Thymus (tissue), 11 donors: ENCODE measurements at regions not wholly inside any gene's neighbourhood (a gene's known extent, or its start where the extent isn't known, plus 50 kb on each side); places are given as distances from the start of the nearest gene placed in this dataset.

ENCODE experiments used
- DNase-seq, 9 donors: peaks; one replicate each; pipeline ENCODE4 v3.0.0-alpha.2; 2013; ENCODE audit warnings: low spot score in 9 of 9, low read depth in 6 of 9, missing footprints in 1 of 9
- H3K27ac ChIP-seq, 2 donors: one replicate each; pipeline ENCODE4 v1.5.1; 2013; ENCODE audit warnings: control low read depth in 1 of 2, low read depth in 1 of 2, low read length in 1 of 2, mild to moderate bottlenecking in 1 of 2, moderate library complexity in 1 of 2
- H3K27me3 ChIP-seq, 2 donors: one replicate each; pipeline ENCODE4 v1.5.1; 2013; ENCODE audit warnings: low read length in 1 of 2; ENCODE audit not compliant: control insufficient read depth in 2 of 2, insufficient read depth in 1 of 2
- H3K36me3 ChIP-seq, 2 donors: one replicate each; pipeline ENCODE4 v1.5.1; 2013; ENCODE audit warnings: low read length in 1 of 2, mild to moderate bottlenecking in 1 of 2, moderate library complexity in 1 of 2; ENCODE audit not compliant: control insufficient read depth in 2 of 2, insufficient read depth in 2 of 2
- H3K4me1 ChIP-seq, 2 donors: one replicate each; pipeline ENCODE4 v1.5.1; 2013; ENCODE audit warnings: low read length in 2 of 2; ENCODE audit not compliant: control insufficient read depth in 2 of 2, insufficient read depth in 2 of 2
- H3K4me3 ChIP-seq, 2 donors: one replicate each; pipeline ENCODE4 v1.5.1; 2013; ENCODE audit warnings: low read length in 2 of 2, control low read depth in 1 of 2, mild to moderate bottlenecking in 1 of 2
- H3K9me3 ChIP-seq, 2 donors: one replicate each; pipeline ENCODE4 v1.5.1; 2013; ENCODE audit warnings: low read length in 1 of 2, mild to moderate bottlenecking in 1 of 2; ENCODE audit not compliant: control insufficient read depth in 2 of 2, insufficient read depth in 1 of 2
- WGBS: extraction: QIAGEN DNeasy Blood & Tissue Kit; methylation state at CpG from one replicate; pipeline ENCODE4 v1.1.7; 2013; 5-methylcytosine and 5-hydroxymethylcytosine counted together
- donor health status: healthy.

GRCh38 chr2:45272549-45273265, 263.5 kb upstream of the SIX2 start:
- no peak overlapping the region for H3K27ac ChIP-seq

GRCh38 chr2:45269149-45269793, 260.0 kb upstream of the SIX2 start:
- no peaks in the 10 kb centered on the region for H3K36me3 ChIP-seq
- 93% methylated on average over 7 of the region's 7 CpGs for WGBS
- peaks cover 0 to 19% of the 10 kb centered on the region in 2 donors for H3K4me1 ChIP-seq
- H3K9me3 ChIP-seq: peaks cover 0 to 1% of the 10 kb centered on the region in 2 donors
- no peak overlapping the region for H3K27ac ChIP-seq
- no peak for DNase-seq
- H3K27me3 ChIP-seq: peaks cover 0 to 35% of the 10 kb centered on the region in 2 donors
- no peak overlapping the region for H3K4me3 ChIP-seq

More at GRCh38 chr2:45272549-45273265, 263.5 kb upstream of the SIX2 start:
- Histone ChIP-seq H3K36me3 (no peaks in the 10 kb centered on the region), H3K4me3 (no peak overlapping the region), H3K27me3 (peaks cover 0 to 40% of the 10 kb centered on the region in 2 donors), H3K4me1 (peaks cover 0 to 16% of the 10 kb centered on the region in 2 donors), H3K9me3 (no peaks in the 10 kb centered on the region)
- peak in 1 of 9 donors; percentile 54 for DNase-seq
- 65% methylated on average over 2 of the region's 2 CpGs for WGBS

- 96% methylated on average over 3 of the region's 3 CpGs for WGBS
- H3K4me3 ChIP-seq: no peak overlapping the region
- DNase-seq: no peak
- H3K9me3 ChIP-seq: peaks cover 0 to 1% of the 10 kb centered on the region in 2 donors
- no peak overlapping the region for H3K27ac ChIP-seq
- peaks cover 0 to 16% of the 10 kb centered on the region in 2 donors for H3K4me1 ChIP-seq
- H3K27me3 ChIP-seq: peaks cover 0 to 32% of the 10 kb centered on the region in 2 donors
- no peaks in the 10 kb centered on the region for H3K36me3 ChIP-seq
Observed at GRCh38 chr2:45268631-45269030, 259.4 kb upstream of the SIX2 start.

GRCh38 chr2:45267062-45267792, 258.0 kb upstream of the SIX2 start:
- 98% methylated on average over 10 of the region's 10 CpGs for WGBS
- Histone ChIP-seq H3K9me3 (peaks cover 0 to 1% of the 10 kb centered on the region in 2 donors), H3K27ac (no peak overlapping the region), H3K4me3 (no peak overlapping the region), H3K27me3 (peaks cover 0 to 29% of the 10 kb centered on the region in 2 donors), H3K36me3 (no peaks in the 10 kb centered on the region), H3K4me1 (peaks cover 0 to 26% of the 10 kb centered on the region in 2 donors)
- DNase-seq: no peak

- WGBS: 97% methylated on average over 4 of the region's 4 CpGs
- no peak for DNase-seq
- no peaks in the 10 kb centered on the region for H3K36me3 ChIP-seq
Observed at GRCh38 chr2:45265336-45265735, 256.1 kb upstream of the SIX2 start.

GRCh38 chr2:45264227-45265225, 255.3 kb upstream of the SIX2 start:
- WGBS: 97% methylated on average over 11 of the region's 11 CpGs
- Histone ChIP-seq H3K4me3 (no peak overlapping the region), H3K9me3 (peaks cover 0 to 1% of the 10 kb centered on the region in 2 donors), H3K4me1 (peaks cover 0 to 46% of the 10 kb centered on the region in 2 donors), H3K27ac (no peak overlapping the region), H3K27me3 (peaks cover 0 to 10% of the 10 kb centered on the region in 2 donors), H3K36me3 (no peaks in the 10 kb centered on the region)
- no peak for DNase-seq

More at GRCh38 chr2:45265336-45265735, 256.1 kb upstream of the SIX2 start:
- Histone ChIP-seq H3K27ac (no peak overlapping the region), H3K27me3 (peaks cover 0 to 13% of the 10 kb centered on the region in 2 donors), H3K4me1 (peaks cover 0 to 39% of the 10 kb centered on the region in 2 donors), H3K9me3 (peaks cover 0 to 1% of the 10 kb centered on the region in 2 donors), H3K4me3 (no peak overlapping the region)

- Histone ChIP-seq H3K36me3 (no peaks in the 10 kb centered on the region), H3K4me1 (peaks cover 0 to 49% of the 10 kb centered on the region in 2 donors), H3K27ac (no peak overlapping the region), H3K27me3 (no peaks in the 10 kb centered on the region), H3K4me3 (no peak overlapping the region), H3K9me3 (peaks cover 0 to 1% of the 10 kb centered on the region in 2 donors)
- 3% methylated on average over 6 of the region's 6 CpGs for WGBS
- no peak for DNase-seq
Observed at GRCh38 chr2:45263147-45263546, 253.9 kb upstream of the SIX2 start.

GRCh38 chr2:45261746-45262145, 252.5 kb upstream of the SIX2 start:
- Histone ChIP-seq H3K36me3 (no peaks in the 10 kb centered on the region), H3K27me3 (no peaks in the 10 kb centered on the region), H3K4me3 (peak overlapping the region in 1 of 2 donors; percentile 1), H3K27ac (no peak overlapping the region), H3K4me1 (peaks cover 0 to 52% of the 10 kb centered on the region in 2 donors), H3K9me3 (no peaks in the 10 kb centered on the region)
- 90% methylated on average over 4 of the region's 4 CpGs for WGBS
- peak in 2 of 9 donors; percentile 12 to 46 for DNase-seq
